Forelimb muscle (tissue), 1 donor: ENCODE measurements at regions not wholly inside any gene's neighbourhood (a gene's known extent, or its start where the extent isn't known, plus 50 kb on each side); places are given as distances from the start of the nearest gene placed in this dataset.

Experiments used
- DNase-seq: peaks from one replicate; pipeline ENCODE4 v3.0.0-alpha.2; 2013; ENCODE audit warnings: low read depth

- DNase-seq: no peak
Observed at GRCh38 chr1:209326076-209326475, 257.4 kb upstream of the CAMK1G start.

DNA sequence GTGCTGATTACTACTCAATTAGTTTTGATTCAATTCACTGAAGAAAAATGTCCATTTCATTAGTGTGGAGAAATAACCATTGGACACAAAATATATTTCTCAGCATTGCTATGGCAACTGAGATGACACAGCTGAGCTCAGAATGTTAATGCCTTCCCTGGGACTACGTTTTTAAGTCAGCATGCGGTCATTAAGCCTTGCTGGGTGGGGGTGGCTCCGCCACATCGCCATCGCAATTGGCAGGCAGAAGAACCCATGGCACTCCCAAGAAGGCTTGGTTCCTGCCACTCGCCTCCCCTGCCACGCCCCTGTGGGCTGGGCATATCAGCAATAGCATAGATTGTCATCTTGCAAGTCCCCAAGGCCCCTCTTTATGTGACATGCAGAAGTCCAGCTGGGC lies 256.7 kb upstream of the CAMK1G start:
- DNase-seq: no peak

- DNase-seq: no peak
Observed at GRCh38 chr1:209328196-209328595, 255.3 kb upstream of the CAMK1G start.

GRCh38 chr1:209335178-209335577 lies 248.3 kb upstream of the CAMK1G start:
- no peak for DNase-seq

- DNase-seq: no peak
Observed at GRCh38 chr1:209341146-209341545, 242.4 kb upstream of the CAMK1G start.

GRCh38 chr1:209341673-209342420 lies 241.7 kb upstream of the CAMK1G start:
- no peak for DNase-seq

DNA sequence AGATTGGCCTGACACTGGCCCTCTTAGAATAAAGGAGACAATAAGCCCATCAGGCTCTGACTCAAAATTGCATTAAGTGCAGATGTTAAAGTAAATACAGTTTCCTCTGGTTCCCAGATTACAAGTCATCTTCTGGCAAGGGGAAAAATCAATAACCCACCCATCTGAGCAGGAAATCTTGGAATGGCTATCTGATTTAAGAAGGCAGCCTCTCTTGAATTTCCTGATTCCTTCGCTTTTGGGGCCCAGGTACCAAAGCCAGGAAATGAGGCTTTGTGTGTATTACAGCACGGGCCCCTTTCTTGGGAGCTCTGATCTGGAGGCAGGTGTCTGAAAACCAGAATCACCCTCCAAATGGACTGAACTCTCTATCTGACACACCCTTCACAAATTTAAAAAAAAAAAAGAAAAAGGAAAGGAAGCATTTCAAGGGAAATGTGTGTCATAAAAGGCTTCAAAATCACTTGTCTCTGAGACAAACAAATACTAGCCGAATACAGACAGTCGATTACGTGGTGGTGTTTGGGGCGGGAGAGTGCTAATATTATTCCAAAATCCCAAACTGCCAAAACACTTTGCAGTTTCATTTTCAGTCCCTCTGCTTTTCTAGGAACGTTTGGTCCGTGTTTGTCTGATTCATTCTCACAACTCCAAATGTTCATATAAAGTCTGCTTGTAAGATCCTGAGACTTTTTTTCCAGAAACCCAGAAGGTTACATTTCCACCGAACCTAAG lies 240.9 kb upstream of the CAMK1G start:
- DNase-seq: no peak

- no peak for DNase-seq
Observed at GRCh38 chr1:209343511-209343910, 240.0 kb upstream of the CAMK1G start.

- DNase-seq: no peak
Observed at GRCh38 chr1:209344156-209344555, 239.4 kb upstream of the CAMK1G start.

GRCh38 chr1:209349363-209350308 lies 233.9 kb upstream of the CAMK1G start:
- DNase-seq: no peak

GRCh38 chr1:209353053-209353452 lies 230.5 kb upstream of the CAMK1G start:
- no peak for DNase-seq

- DNase-seq: peak; percentile 91
Observed at GRCh38 chr1:209354111-209354839, 229.2 kb upstream of the CAMK1G start.

DNA sequence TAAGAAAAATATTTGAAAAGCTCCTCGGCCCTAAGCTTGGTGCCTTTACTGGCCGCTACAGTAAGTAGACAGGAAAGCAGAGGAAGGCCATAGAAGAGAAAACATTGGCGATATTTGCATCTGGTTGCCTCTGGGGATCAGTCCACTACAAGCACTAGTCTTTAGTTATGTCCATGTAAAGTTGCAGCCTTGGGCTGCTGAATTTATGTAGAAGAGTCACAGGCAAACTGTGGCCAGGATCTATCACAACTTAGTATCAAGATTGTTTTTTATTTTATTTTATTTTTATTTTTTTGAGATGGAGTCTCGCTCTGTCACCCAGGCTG lies 228.7 kb upstream of the CAMK1G start:
- no peak for DNase-seq

GRCh38 chr1:209355415-209355814 lies 228.1 kb upstream of the CAMK1G start:
- DNase-seq: no peak

DNA sequence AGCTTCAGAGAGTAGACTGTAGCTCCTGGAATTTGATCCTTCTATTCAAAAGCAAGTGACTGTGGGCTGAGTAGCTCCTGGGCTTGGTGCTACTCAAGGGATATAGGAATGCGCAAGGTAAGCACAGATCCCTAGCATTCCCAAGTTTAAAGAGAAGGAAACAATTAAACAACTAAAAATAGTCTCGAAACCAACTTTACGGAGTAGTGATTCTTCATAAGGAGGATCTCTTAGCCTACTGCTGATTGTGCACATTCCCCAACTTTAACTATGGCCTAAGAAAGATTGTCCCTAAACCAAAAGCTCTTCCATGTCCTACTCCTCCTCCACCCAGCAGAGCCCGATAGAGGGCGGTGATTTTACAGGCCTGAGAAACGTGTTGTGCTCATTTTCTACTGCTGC lies 226.5 kb upstream of the CAMK1G start:
- no peak for DNase-seq

DNA sequence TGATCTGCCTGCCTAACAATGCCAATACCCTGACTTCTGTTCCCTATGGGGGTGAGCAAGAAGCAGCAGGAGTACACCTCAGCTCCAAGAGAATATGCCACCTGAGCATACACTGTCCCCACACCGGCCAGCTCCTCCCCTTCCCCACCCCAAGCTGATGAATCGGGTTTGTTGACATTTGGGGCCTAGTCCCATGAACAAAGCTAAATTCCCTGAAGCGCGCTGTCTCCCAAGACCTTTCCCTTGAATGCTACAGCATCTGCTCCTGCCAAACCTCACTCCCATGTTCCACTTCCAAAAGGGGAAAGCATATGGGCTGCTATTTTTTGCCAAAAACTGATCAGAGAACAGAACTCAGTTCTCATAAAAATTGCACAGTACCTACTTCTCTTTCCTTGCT lies 220.4 kb upstream of the CAMK1G start:
- DNase-seq: no peak

DNA sequence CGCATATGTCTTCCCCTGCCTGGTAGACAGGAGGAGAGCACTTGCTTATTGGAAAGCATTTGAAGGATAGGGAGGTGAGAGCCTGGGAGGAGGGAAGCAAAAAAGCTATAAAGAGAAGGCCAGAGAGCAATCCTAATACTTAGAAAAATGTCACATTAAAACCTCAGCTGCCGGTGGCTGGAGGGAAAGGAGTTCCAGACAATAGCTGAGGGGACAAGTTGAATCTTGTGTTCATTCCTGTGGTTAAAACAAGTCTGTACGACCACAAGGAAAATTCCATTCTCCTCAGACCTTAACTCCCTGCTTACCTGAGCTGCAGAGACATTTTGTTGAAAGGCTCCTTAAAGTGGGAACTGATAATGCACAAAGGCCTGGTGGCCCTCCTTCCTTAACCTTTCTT lies 218.8 kb upstream of the CAMK1G start:
- DNase-seq: no peak

GRCh38 chr1:209367061-209367772 lies 216.3 kb upstream of the CAMK1G start:
- no peak for DNase-seq

- peak; percentile 88 for DNase-seq
Observed at GRCh38 chr1:209368864-209369598, 214.5 kb upstream of the CAMK1G start.

DNA sequence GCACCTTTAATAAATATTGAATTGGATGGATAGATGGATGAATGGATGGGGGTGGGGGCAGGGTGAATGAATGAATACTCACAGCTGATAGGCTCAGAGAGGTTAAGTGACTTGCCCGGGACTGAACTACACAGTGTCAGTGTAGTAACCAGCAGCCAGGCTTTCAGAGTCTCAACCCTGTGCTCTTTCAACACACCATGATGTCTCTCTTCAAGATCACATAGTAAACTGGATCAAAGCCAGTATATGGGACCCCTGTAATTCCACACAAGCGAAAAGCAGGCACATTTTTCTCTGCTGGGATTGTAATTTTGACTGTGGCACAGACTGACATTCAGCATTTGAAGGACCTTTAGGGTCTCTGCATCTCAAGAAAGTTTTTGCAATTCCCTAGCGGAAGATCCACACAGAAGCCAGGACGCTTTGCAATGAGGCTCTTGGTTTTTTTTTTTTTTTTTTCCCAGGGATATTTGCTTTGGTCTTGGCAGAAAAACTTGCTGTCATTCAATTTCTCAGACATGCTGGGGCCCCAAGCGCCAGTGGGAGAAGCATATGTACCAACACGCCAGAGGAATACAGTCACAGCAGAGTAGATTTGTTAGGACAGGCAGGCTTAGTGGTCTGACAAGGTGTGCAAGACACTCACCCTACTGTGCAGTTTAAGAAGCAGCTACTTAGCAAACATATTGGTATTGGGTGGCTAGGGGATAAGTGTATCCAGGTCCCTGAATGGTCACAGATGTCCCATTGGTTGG lies 213.1 kb upstream of the CAMK1G start:
- no peak for DNase-seq
